GM10248 (cell line): ENCODE measurements at regions not wholly inside any gene's neighbourhood (a gene's known extent, or its start where the extent isn't known, plus 50 kb on each side); places are given as distances from the start of the nearest gene placed in this dataset.

Experiments
- CTCF ChIA-PET: fragments of 300-600 bp; sonication (Branson Sonifier 250); formaldehyde crosslinking; extraction: SDS; loops from one replicate; lab custom pipeline; 2021; ENCODE audit warnings: antibody characterized with exemption; lab: Yijun Ruan, JAX
- POLR2A ChIA-PET: fragments of 350-650 bp; sonication (Branson Sonifier 250); formaldehyde crosslinking; extraction: SDS; loops from one replicate; lab custom pipeline; 2020; ENCODE audit warnings: antibody characterized with exemption; lab: Yijun Ruan, JAX
- DNase-seq: peaks from one replicate; pipeline ENCODE4 v3.0.0; 2012; ENCODE audit errors: extremely low spot score
- CTCF ChIP-seq: IDR thresholded peaks from 2 replicates; pipeline ENCODE4 v1.5.1; 2012; ENCODE audit warnings: mild to moderate bottlenecking, low read depth; ENCODE audit errors: extremely low read depth, missing control alignments, control extremely low read depth

GRCh38 chr11:45085646-45086501 lies 60.6 kb upstream of the PRDM11 start:
- CTCF ChIA-PET, result interaction anchor here (1.2 to 1.6 kb wide), 2 partner anchors 16 to 19 kb away, joined by 3 to 4 read pairs; no protein-coding TSS in a partner anchor
- POLR2A ChIA-PET, result no interaction called here
- no peak for TF ChIP-seq CTCF
- no peak for DNase-seq

GRCh38 chr11:45086526-45086925 lies 59.9 kb upstream of the PRDM11 start:
- POLR2A ChIA-PET, result no interaction called here
- CTCF ChIA-PET, result interaction anchor here (1.6 kb wide), 1 partner anchor 16 kb away, joined by 4 read pairs; no protein-coding TSS in a partner anchor

GRCh38 chr11:45087086-45087899 lies 59.1 kb upstream of the PRDM11 start:
- ChIA-PET CTCF (interaction anchor here (1.0 to 1.6 kb wide), 4 partner anchors 13 to 176 kb away, joined by 3 to 4 read pairs (median 4); no protein-coding TSS in a partner anchor), POLR2A (no interaction called here)
- TF ChIP-seq CTCF, result no peak
- no peak for DNase-seq

More at GRCh38 chr11:45086526-45086925, 59.9 kb upstream of the PRDM11 start:
- no peak for DNase-seq
- TF ChIP-seq CTCF, result no peak

- no peak for DNase-seq
- ChIA-PET POLR2A (no interaction called here), CTCF (interaction anchor here (1.0 to 1.6 kb wide), 4 partner anchors 13 to 177 kb away, joined by 3 to 4 read pairs (median 4); no protein-coding TSS in a partner anchor)
- TF ChIP-seq CTCF, result no peak
Measured at GRCh38 chr11:45087900-45088160, 58.6 kb upstream of the PRDM11 start.

GRCh38 chr11:45089251-45089650 lies 57.2 kb upstream of the PRDM11 start:
- ChIA-PET POLR2A (no interaction called here), CTCF (no interaction called here)
- no peak for DNase-seq
- no peak for TF ChIP-seq CTCF
